ENCODE measurements at regions not wholly inside any gene's neighbourhood (a gene's known extent, or its start where the extent isn't known, plus 50 kb on each side); places are given as distances from the start of the nearest gene placed in this dataset.
"Not testable (repeated sequence)": the region's sequence is repeated elsewhere in the genome, so short reads cannot be mapped to it uniquely, and the experiment has no call there.

- DNase-seq: no peak
Observed at GRCh38 chrX:113892891-113893290, 691.0 kb upstream of the HTR2C start.

- DNase-seq: no peak
Observed at GRCh38 chrX:113892401-113892800, 691.5 kb upstream of the HTR2C start.

- no peak for DNase-seq
Observed at GRCh38 chrX:113873056-113873455, 710.8 kb upstream of the HTR2C start.

- DNase-seq: no peak
Observed at GRCh38 chrX:113868711-113869110, 715.2 kb upstream of the HTR2C start.

- DNase-seq: peak; percentile 71 to 85
Observed at GRCh38 chrX:113868177-113868576, 715.7 kb upstream of the HTR2C start.

- no peak for DNase-seq
Observed at GRCh38 chrX:113849408-113849807, 734.5 kb upstream of the HTR2C start.

- no peak for DNase-seq
Observed at GRCh38 chrX:113833096-113834055, 750.5 kb upstream of the HTR2C start.

GRCh38 chrX:113828470-113828869 is 755.4 kb upstream of the HTR2C start:
- DNase-seq: no peak

GRCh38 chrX:113818346-113818745 is 765.5 kb upstream of the HTR2C start:
- DNase-seq: no peak

- DNase-seq: no peak
Observed at GRCh38 chrX:113804819-113805218, 779.1 kb upstream of the HTR2C start.

- no peak for DNase-seq
Observed at GRCh38 chrX:113804291-113804690, 779.6 kb upstream of the HTR2C start.

GRCh38 chrX:113802837-113803236 is 781.0 kb upstream of the HTR2C start:
- DNase-seq: no peak

- no peak for DNase-seq
Observed at GRCh38 chrX:113800955-113801354, 782.9 kb upstream of the HTR2C start.

- DNase-seq: no peak
Observed at GRCh38 chrX:113793563-113793962, 790.3 kb upstream of the HTR2C start.

- no peak for DNase-seq
Observed at GRCh38 chrX:113790987-113791386, 792.9 kb upstream of the HTR2C start.

GRCh38 chrX:113784754-113785153 is 799.1 kb upstream of the HTR2C start:
- not testable (repeated sequence) for DNase-seq

GRCh38 chrX:113770806-113771205 is 813.1 kb upstream of the HTR2C start:
- DNase-seq: no peak

GRCh38 chrX:113770071-113770470 is 813.8 kb upstream of the HTR2C start:
- DNase-seq: no peak

- no peak for DNase-seq
Observed at GRCh38 chrX:113759422-113759821, 824.5 kb upstream of the HTR2C start.

GRCh38 chrX:113747274-113747973 is 836.5 kb upstream of the HTR2C start:
- DNase-seq: no peak

GRCh38 chrX:113743069-113743468 is 840.8 kb upstream of the HTR2C start:
- no peak for DNase-seq

GRCh38 chrX:113741744-113742143 is 842.1 kb upstream of the HTR2C start:
- DNase-seq: peak; percentile 10 to 18

GRCh38 chrX:113728937-113729336 is 854.9 kb upstream of the HTR2C start:
- DNase-seq: no peak

- DNase-seq: no peak
Observed at GRCh38 chrX:113726898-113727297, 857.0 kb upstream of the HTR2C start.
